Uterus (tissue), 2 donors: ENCODE measurements at regions not wholly inside any gene's neighbourhood (a gene's known extent, or its start where the extent isn't known, plus 50 kb on each side); places are given as distances from the start of the nearest gene placed in this dataset.

ENCODE experiments used
- CTCF ChIP-seq, 4 experiments: fragments of 200-600 bp in 2 of 4; fragments of 450-650 bp in 2 of 4; sonication (generic) in 2 of 4; IDR thresholded peaks; one replicate each; pipeline ENCODE4 v1.5.1; 2016 to 2019; ENCODE audit warnings: antibody characterized with exemption in 4 of 4, mild to moderate bottlenecking in 2 of 4, moderate library complexity in 1 of 4
- POLR2A ChIP-seq, 2 donors: fragments of 450-650 bp; IDR thresholded peaks; one replicate each; pipeline ENCODE4 v1.6.1; 2016; ENCODE audit warnings: antibody characterized with exemption in 2 of 2, mild to moderate bottlenecking in 1 of 2, moderate library complexity in 1 of 2

- no peak for TF ChIP-seq CTCF (IDR thresholded peaks at IDR 0.05)
- no peak for TF ChIP-seq POLR2A (IDR thresholded peaks at IDR 0.05)
These were observed 161.5 kb upstream of the PFKP start for GRCh38 chr10:2905851-2906250.
